ENCODE measurements at regions not wholly inside any gene's neighbourhood (a gene's known extent, or its start where the extent isn't known, plus 50 kb on each side); places are given as distances from the start of the nearest gene placed in this dataset.

- Mint-ChIP-seq H3K4me3 (no peak overlapping the region), H3K9me3 (peaks cover 5% of the 10 kb centered on the region), H3K27ac (no peak overlapping the region), H3K4me1 (peaks cover 12% of the 10 kb centered on the region), H3K36me3 (ENCODE audit: low read depth) (no peaks in the 10 kb centered on the region), H3K27me3 (ENCODE audit: insufficient read depth) (no peaks in the 10 kb centered on the region)
- Histone ChIP-seq H3K9me3 (ENCODE audit: control insufficient read depth, low read length) (no peaks in the 10 kb centered on the region), H3K27ac (ENCODE audit: low read depth, low read length) (no peak overlapping the region), H3K4me1 (ENCODE audit: control insufficient read depth, insufficient read depth, low read length) (no peaks in the 10 kb centered on the region), H3K9ac (ENCODE audit: extremely low read depth, low read length, poor library complexity, severe bottlenecking) (no peak overlapping the region), H3K36me3 (ENCODE audit: control insufficient read depth, insufficient read depth, low read length) (no peaks in the 10 kb centered on the region), H3K27me3 (ENCODE audit: control insufficient read depth, insufficient read depth, low read length, poor library complexity, severe bottlenecking) (no peaks in the 10 kb centered on the region), H3K4me3 (ENCODE audit: low read length) (no peak overlapping the region)
- DNase-seq, result no peak
- no peak for TF ChIP-seq CTCF (conservative IDR thresholded peaks at IDR 0.05)
Observed at GRCh38 chr11:15867871-15868270, 488.5 kb downstream of the SOX6 start.

- H3K9me3 Mint-ChIP-seq, result peaks cover 2% of the 10 kb centered on the region
- Histone ChIP-seq H3K9me3 (ENCODE audit: control insufficient read depth, low read length) (peaks cover 9% of the 10 kb centered on the region), H3K4me1 (ENCODE audit: control insufficient read depth, insufficient read depth, low read length) (peaks cover 4% of the 10 kb centered on the region), H3K9ac (ENCODE audit: extremely low read depth, low read length, poor library complexity, severe bottlenecking) (no peak overlapping the region), H3K27ac (ENCODE audit: low read depth, low read length) (peak overlapping the region; percentile 55), H3K4me3 (ENCODE audit: low read length) (no peak overlapping the region), H3K27me3 (ENCODE audit: control insufficient read depth, insufficient read depth, low read length, poor library complexity, severe bottlenecking) (no peaks in the 10 kb centered on the region), H3K36me3 (ENCODE audit: control insufficient read depth, insufficient read depth, low read length) (no peaks in the 10 kb centered on the region)
- DNase-seq, result peak; percentile 29
- no peaks in the 10 kb centered on the region for H3K36me3 Mint-ChIP-seq (ENCODE audit: low read depth)
- peaks cover 11% of the 10 kb centered on the region for H3K4me1 Mint-ChIP-seq
- 76 to 85% methylated on average over 3 to 4 of the region's 4 CpGs for WGBS, 2 experiments (ENCODE audit: insufficient coverage in 1 of 2, insufficient read length in 1 of 2)
- no peak overlapping the region for H3K4me3 Mint-ChIP-seq
- H3K27me3 Mint-ChIP-seq (ENCODE audit: insufficient read depth), result no peaks in the 10 kb centered on the region
- TF ChIP-seq CTCF (conservative IDR thresholded peaks at IDR 0.05), result no peak
- H3K27ac Mint-ChIP-seq, result no peak overlapping the region
Observed at GRCh38 chr11:15870911-15871310, 485.4 kb downstream of the SOX6 start.

GRCh38 chr11:15871904-15872626 lies 484.3 kb downstream of the SOX6 start:
- Mint-ChIP-seq H3K27ac (no peak overlapping the region), H3K9me3 (no peaks in the 10 kb centered on the region), H3K36me3 (ENCODE audit: low read depth) (no peaks in the 10 kb centered on the region), H3K4me3 (no peak overlapping the region), H3K4me1 (peaks cover 18% of the 10 kb centered on the region), H3K27me3 (ENCODE audit: insufficient read depth) (no peaks in the 10 kb centered on the region)
- H3K4me1 ChIP-seq (ENCODE audit: control insufficient read depth, insufficient read depth, low read length), result peaks cover 8% of the 10 kb centered on the region
- peaks cover 9% of the 10 kb centered on the region for H3K9me3 ChIP-seq (ENCODE audit: control insufficient read depth, low read length)
- WGBS, 2 experiments (ENCODE audit: insufficient coverage in 1 of 2, insufficient read length in 1 of 2), result 40 to 85% methylated on average over 2 to 3 of the region's 3 CpGs
- no peaks in the 10 kb centered on the region for H3K27me3 ChIP-seq (ENCODE audit: control insufficient read depth, insufficient read depth, low read length, poor library complexity, severe bottlenecking)
- no peaks in the 10 kb centered on the region for H3K36me3 ChIP-seq (ENCODE audit: control insufficient read depth, insufficient read depth, low read length)
- H3K9ac ChIP-seq (ENCODE audit: extremely low read depth, low read length, poor library complexity, severe bottlenecking), result no peak overlapping the region
- no peak overlapping the region for H3K4me3 ChIP-seq (ENCODE audit: low read length)
- DNase-seq, result peak; percentile 34
- no peak for TF ChIP-seq CTCF (conservative IDR thresholded peaks at IDR 0.05)
- no peak overlapping the region for H3K27ac ChIP-seq (ENCODE audit: low read depth, low read length)

All from endodermal cell (in vitro differentiated cells).